ENCODE measurements at regions not wholly inside any gene's neighbourhood (a gene's known extent, or its start where the extent isn't known, plus 50 kb on each side); places are given as distances from the start of the nearest gene placed in this dataset.
A peak's percentile ranks its signal among the peaks of the same experiment; 100 is the strongest.
"Not testable (repeated sequence)": the region's sequence is repeated elsewhere in the genome, so short reads cannot be mapped to it uniquely, and the experiment has no call there.

GRCh38 chr6:156437121-156437879 lies 339.9 kb upstream of the ARID1B start:
- DNase-seq, result peak; percentile 99

GRCh38 chr6:156434795-156435190 lies 342.4 kb upstream of the ARID1B start:
- DNase-seq, result peak; percentile 37

GRCh38 chr6:156434049-156434794 lies 343.0 kb upstream of the ARID1B start:
- DNase-seq, result no peak

- no peak for DNase-seq
Observed at GRCh38 chr6:156432543-156432942, 344.6 kb upstream of the ARID1B start.

GRCh38 chr6:156430386-156430785 lies 346.8 kb upstream of the ARID1B start:
- no peak for DNase-seq

GRCh38 chr6:156427345-156427744 lies 349.8 kb upstream of the ARID1B start:
- peak; percentile 39 for DNase-seq

- DNase-seq, result no peak
Observed at GRCh38 chr6:156425359-156426020, 351.7 kb upstream of the ARID1B start.

GRCh38 chr6:156423829-156424228 lies 353.3 kb upstream of the ARID1B start:
- no peak for DNase-seq

GRCh38 chr6:156423075-156423474 lies 354.1 kb upstream of the ARID1B start:
- no peak for DNase-seq

GRCh38 chr6:156421933-156422332 lies 355.2 kb upstream of the ARID1B start:
- no peak for DNase-seq

- DNase-seq, result not testable (repeated sequence)
Observed at GRCh38 chr6:156421301-156421700, 355.9 kb upstream of the ARID1B start.

- no peak for DNase-seq
Observed at GRCh38 chr6:156420172-156420993, 356.8 kb upstream of the ARID1B start.

GRCh38 chr6:156419594-156419993 lies 357.6 kb upstream of the ARID1B start:
- DNase-seq, result no peak

- DNase-seq, result no peak
Observed at GRCh38 chr6:156418253-156418652, 358.9 kb upstream of the ARID1B start.

- DNase-seq, result no peak
Observed at GRCh38 chr6:156416391-156416790, 360.8 kb upstream of the ARID1B start.

GRCh38 chr6:156413154-156413553 lies 364.0 kb upstream of the ARID1B start:
- DNase-seq, result no peak

- no peak for DNase-seq
Observed at GRCh38 chr6:156410649-156411048, 366.5 kb upstream of the ARID1B start.

GRCh38 chr6:156408655-156409054 lies 368.5 kb upstream of the ARID1B start:
- DNase-seq, result no peak

GRCh38 chr6:156407334-156407733 lies 369.8 kb upstream of the ARID1B start:
- no peak for DNase-seq

- DNase-seq, result no peak
Observed at GRCh38 chr6:156406688-156407087, 370.5 kb upstream of the ARID1B start.

GRCh38 chr6:156406099-156406498 lies 371.1 kb upstream of the ARID1B start:
- no peak for DNase-seq

GRCh38 chr6:156402628-156403027 lies 374.6 kb upstream of the ARID1B start:
- no peak for DNase-seq

GRCh38 chr6:156402227-156402626 lies 375.0 kb upstream of the ARID1B start:
- no peak for DNase-seq

Measured in NCI-H146 (cell line).